T-helper 2 cell (primary cell): ENCODE measurements at regions not wholly inside any gene's neighbourhood (a gene's known extent, or its start where the extent isn't known, plus 50 kb on each side); places are given as distances from the start of the nearest gene placed in this dataset.

Source experiments
- DNase-seq, 5 experiments: peaks; one replicate each; pipeline versions ENCODE4 v3.0.0 to v3.0.0-alpha.2; 2012 to 2022

DNA sequence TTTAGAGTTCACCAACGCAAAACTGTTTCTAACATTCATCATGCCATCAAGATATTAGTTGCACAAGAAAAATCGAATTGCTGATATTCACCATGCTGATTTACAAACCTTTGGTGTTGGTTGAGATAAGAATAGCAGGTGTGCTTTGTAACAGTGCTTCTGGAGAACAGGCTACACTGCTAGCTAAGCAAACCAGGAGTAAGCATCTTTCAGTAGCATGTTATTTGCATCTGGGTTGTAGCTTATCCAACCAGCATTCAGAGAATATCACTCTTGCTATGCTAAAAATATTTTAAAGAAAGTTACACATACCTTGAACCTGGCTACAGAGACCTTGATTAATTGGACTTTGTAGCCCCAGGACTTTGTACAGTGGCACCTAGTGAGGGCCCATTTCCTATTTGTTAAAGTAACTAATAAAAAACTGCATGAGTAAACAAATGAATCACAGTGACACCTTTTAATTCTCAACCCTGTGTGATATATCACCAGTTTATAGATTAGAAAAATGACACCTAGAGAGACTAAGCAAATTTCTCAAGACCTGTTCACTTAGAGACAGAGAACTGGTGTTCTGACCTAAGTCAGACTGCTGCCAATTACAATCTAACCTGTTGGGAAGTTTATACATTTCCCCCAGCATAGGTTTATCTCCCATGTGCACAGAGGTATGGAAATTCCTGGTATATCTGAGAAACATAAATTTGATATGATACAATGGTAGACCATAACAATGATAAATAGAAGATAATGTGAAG lies 435.5 kb upstream of the TGFBR2 start:
- DNase-seq = no peak

DNA sequence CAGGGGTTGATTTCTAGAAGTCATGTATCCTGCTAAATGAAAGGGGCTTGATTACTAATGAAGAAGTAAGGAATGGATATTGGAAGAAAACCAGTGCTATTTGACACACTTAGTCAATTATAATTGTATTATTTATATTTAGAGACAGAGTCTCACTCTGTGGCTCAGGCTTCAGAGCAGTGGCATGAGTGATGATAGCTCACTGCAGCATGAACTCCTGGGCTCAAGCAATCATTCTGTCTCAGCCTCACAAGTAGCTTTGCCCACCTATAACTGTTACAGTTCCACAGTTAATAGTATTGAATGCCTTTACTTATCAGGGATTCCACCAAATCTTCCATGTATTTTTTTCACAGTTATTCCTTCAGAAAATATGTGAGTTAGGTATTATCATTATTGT lies 432.0 kb upstream of the TGFBR2 start:
- no peak for DNase-seq

DNA sequence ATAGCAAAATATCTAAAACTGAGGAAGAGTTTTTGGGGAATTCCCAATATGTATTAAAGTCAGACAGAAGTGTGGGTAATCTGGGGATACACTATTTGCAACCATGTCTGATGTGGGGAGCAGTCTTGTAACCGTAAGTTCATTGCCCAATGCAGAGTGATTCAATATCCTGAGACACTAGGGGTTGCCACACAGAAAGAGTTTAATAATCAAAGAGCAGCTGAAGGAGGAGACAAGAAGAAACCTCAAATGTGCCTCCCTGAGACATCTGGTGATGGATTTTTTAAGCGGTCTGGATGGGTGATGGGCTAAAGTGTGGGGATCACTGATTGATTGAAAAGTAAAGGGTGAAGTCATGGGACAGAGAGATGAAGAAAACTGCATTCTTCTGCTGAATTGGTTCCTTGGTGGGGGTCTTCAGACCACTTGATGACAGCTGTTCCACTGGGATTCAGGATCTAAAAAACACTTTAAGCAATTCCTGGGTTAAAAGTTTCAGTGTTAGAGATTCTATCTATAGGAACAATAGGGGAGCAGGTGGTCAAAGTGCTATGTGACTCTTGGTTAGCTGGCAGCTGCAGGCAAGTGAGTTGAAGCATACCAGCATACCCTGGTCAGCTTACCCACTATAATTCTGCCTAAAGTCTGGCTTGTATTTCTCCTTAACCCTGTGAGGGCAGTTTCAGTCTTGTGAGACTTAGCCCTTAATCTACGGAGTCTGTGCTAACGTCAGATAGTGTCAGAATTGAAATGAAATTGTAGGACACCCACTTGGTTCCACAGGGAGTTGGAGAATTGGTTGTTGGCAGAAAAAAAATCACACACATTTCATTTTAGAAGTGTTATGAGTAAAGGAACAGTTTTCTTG lies 425.9 kb upstream of the TGFBR2 start:
- no peak for DNase-seq

DNA sequence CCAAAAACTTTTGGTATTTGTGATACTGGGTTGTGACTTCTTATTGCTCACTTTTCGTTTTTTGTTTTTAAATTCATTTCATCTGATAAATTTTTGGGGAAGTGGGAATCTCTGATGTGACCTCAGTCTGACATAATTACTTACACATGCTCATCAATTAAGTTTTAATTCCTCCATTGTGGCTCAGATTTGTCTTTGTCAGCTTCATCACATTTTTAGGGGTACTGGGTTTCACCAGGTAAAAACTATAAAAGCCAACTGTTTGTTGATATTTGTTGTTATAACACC lies 425.3 kb upstream of the TGFBR2 start:
- DNase-seq = no peak

DNA sequence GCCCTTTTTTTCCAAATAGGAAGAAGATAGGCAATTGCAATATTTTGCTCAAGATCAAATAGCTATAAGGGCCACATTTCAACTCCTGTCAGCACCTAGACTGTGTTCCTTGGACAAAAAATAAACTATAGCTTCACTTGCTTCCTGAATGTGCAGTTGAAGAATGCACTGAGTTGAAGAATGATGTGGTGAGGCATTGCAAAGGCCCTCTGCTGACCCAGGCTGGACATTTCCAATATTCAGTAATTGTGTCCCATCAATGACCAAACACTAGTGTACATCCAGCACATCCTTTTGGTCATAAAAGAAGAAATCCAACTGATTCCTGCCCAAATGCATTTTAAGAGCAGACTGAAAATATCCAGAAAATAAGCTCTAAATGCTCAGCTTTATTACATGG lies 424.8 kb upstream of the TGFBR2 start:
- no peak for DNase-seq

DNA sequence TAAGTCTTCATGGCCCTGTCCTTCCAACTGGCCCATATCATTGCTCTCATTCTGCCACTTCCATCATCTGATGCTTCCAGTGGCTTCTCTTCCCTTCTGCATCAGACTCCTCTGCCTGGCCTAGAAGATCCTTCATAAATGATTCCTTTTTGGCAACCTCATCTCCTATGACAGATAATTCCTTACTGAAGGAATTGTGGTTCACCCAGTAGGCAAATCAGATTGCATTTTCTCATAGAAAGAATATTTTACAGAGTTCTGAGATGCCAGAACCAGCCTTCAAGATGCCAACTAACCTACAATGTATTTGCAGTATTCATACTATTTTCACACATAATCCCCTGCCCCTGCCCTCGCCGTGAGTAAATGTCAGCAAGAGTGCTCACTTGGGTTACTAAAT lies 423.0 kb upstream of the TGFBR2 start:
- no peak for DNase-seq

DNA sequence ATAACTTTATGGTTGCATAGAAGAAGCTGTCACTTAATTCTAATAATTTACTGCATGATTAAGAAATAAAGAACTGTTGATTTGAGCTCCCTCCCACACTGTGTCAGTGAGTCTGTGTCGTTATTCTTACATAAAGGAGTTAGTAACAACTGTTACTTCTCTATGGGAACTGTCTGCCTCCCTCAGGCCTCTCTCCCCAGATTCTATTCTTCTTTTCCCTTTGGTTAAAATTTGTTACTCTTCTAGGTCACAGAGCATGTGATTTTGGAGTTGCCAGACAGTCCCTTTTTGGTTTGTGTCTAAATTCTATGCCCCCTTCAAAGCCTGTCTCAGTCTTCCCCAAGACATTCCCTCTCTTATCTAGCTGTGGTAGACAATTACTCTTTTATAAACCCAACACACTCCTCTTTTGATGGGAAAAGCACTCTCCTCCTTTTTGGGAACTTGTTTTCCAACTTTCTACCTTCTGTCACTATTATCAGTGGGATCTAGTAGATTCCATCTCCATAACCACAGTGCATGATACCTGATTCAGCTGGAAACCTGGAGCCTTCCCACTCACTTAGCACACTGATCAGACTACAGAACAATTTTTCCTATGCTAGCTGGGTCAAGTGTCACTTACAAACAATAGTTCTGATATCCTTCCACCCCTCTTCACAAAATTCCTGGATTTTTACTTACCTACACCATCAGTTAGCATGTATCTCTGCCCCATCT lies 422.1 kb upstream of the TGFBR2 start:
- no peak for DNase-seq

DNA sequence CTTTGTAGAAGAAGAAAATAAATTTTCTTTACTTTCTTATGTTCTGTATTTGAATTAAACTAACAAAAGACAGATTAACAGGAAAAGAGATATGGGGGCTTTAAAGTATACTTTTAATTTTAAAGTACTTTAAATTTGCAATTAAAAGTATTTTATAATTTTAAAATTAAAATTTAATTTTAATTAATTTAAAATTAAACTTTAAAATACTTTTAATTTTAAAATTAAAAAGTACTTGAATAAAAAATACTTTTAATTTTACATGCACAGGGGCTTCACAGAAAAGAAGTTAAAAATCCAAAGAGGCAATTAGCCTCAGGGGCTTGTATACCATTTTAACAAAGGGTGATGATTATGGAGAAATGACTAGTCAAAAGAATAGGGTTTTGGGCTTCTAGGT lies 420.5 kb upstream of the TGFBR2 start:
- DNase-seq = no peak

DNA sequence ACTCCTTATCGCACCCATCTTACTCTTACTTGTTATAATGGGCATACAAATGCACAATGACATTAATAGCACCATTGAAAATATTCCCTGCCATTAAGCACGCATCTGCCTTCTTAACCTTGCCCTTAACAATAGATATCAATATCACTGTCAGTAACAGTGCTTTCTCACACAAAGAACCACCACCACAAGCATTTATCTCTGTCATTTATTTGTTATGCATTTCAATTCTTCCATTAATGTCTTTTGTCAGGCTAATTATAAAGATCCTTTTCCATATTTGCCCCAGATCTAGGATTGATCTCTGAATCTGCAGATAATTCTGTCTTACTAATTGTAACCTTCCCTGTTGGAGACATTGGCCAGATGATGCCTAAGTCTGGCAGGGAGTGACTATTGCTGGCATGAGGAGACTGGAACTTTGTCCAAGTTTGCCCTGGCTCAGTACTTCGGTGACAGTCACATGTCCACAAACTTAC lies 419.6 kb upstream of the TGFBR2 start:
- no peak for DNase-seq

DNA sequence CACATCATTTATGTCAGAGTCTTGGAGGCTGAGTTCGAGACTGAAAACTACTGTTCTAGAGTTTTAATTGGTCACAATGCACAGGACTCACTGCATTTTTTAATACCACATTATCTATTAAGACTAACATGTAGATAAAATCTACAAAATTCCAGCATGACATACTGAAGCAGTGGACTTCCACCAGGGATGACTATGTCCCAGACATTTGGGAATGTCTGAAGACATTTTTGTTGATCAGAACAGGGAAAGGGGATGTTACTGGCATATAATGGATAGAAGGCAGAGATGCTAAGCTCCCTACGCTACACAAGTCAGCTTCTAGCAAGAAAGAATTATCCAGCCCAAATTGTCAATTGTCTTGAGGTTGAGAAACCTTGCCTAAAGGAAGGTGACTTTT lies 419.0 kb upstream of the TGFBR2 start:
- DNase-seq = no peak

DNA sequence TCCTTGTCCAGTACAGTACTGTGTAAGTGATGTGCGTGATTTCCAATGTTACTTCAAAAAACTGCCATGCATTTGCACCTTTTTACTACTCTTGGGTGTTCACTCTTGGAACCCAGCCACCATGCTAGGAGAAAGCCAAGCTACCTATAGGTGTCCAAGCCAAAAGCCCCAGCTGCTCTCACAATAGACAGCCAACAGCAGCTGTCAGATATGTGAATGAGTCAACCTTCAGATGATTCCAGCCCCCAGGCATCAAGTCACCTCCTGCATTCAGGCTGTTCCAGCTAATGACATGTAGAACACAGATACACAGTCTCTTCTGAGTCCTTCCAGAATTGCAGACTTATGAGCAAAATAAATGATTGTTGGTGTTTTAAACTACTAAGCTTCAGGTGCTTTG lies 417.7 kb upstream of the TGFBR2 start:
- DNase-seq = no peak

DNA sequence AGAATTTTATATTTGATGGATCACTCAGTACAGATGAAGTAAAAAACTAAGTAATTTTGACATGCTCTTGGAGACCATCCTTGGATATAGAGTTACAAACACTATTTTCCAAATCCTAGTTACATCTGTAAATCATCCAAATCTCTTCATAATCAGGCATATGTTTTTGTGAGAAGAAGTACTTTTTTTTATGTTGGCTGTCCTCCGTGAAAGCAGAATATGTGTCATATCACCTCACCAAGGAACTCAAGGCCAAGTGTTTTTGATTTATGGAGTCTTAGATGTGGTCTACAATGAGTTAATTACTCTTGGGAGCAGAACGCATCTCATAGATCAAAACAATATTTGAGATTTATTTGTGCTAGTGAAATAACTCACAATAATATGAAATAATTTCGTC lies 416.5 kb upstream of the TGFBR2 start:
- no peak for DNase-seq

DNA sequence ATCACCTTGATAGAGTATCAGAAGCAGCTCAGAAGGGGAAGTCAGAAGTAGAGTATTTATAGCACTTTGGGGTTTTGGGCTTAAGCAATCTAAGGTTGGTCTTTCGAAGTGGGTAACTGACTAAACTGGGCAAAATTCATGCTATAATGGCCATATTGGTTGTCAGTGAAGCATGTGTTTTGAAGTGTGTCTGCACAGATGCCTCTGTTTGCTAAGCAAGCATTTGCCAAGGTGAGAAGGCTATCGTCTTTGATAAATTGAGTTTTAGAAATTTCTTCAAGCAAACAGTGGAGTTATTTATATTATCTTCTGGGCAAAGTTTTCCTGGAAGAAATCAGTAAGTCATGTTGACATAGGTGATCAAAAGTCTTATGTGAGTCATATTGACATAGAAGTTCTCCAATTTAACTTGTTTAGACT lies 412.8 kb upstream of the TGFBR2 start:
- no peak for DNase-seq

DNA sequence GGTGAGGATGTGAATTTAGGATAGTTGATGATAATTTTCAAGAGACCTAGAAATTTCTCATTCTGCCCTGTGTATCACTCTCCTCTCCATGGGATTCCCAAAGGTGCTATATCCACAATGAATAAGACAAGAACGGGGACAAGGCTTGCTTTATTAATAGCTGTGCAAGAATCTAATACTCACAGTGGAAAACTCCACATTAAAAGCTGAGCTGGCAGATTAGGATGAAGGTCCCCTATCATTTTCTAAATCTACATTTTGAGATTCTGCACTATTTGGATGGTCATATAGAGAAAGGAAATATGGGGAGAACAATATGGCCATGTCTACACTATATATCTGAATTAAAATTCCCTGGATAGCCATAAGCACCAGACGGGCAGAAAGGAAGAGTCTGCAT lies 411.0 kb upstream of the TGFBR2 start:
- no peak for DNase-seq

DNA sequence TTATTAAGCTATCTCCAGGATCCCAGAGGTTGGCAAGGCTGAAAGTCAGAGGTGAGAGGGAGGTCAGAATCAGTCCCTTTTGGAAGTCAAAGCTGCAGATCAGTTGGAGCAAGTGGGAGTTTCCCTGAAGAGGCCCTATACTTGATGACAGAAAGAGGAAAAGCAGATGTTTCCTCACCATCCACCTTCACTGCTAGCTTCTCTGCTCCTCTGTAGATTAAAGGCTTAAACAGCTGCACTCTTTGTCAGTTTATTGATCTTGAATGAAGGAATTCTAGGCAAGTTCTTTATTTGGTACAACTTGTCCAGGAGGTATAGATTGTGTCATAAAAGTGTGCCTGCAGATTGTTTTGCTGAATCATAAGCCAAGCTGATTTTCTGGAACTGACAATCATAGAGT lies 408.2 kb upstream of the TGFBR2 start:
- no peak for DNase-seq

DNA sequence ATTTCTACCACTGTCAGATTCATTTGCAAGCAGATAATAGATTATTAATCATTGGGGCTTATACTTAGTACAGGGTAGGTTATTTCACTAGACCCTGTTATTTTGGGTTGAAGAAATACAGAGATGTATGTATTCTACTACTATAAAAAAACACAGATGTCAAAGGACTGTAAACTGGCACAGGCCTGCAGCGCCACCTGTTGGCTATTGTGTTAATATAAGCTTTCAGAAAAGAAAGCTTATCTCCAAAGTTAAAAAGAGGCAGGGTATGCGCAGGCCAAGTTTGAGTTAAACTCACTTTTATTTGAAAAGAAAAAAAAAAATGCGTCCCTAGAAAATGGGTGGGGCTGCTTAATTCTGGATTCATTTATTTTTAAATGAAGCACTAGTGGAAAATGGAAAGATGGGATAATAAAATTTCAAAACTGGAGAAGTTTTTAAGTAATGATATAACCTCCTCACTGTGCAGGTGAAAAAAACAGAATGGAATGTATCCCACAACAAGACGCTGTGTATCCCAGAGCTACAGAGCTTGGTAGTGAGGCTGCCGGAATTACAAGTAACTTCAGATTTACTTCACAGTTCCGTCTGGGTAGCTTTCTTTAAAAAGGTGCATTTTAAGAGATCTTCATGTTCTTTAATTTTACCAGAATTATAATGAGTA lies 407.2 kb upstream of the TGFBR2 start:
- peak; percentile 7 to 50 (median 41) for DNase-seq

DNA sequence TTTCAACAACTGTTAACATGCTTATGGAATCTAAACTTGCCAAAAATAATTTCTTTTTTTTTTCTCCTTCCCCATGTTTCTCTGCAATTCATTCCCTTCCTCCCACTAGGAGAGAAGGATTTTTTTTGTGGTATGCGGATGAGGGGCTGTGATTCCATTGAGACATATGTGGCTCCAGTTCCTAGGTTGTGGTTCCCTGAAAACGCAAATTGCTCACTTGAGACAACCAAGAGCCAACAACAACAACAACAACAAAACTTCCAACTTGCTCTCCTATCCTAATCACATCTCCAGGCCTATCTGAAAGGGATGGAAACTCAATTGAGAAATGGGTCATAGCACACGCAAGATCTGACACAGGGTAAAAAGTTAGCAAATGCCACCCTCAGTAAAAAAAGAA lies 406.5 kb upstream of the TGFBR2 start:
- DNase-seq = no peak

DNA sequence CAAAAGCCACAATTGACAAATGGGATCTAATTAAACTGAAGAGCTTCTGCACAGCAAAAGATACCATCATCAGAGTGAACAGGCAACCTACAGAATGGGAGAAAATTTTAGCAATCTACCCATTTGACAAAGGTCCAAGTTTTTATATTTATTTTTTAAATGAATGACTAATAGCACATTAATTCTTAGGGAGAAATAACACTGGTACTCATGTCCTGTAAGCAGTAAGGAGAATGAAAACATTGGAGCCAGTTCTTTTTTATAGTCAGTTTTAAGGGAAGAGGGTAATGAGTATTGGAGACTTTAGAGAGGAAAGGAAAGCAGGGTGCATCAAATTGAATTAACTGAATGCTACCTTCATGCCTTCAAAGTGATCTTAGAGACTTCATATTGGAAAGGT lies 404.7 kb upstream of the TGFBR2 start:
- DNase-seq = no peak

DNA sequence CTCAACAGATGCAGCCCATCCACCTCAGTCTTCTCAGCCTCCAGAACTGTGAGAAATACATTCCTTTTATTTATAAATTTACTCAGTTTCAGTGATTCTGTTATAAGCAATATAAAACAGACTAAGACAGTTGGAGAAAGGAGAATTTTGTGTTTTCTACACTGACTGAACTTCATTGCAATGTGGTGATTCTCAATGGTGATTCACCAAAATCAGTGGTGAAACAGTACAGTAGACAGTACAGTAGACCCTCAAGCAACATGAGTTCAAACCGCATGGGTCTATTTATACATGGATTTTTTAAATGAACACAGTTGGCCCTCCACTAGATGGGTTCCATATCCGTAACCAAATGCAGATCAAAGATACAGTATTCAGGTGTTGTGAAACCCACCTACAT lies 403.1 kb upstream of the TGFBR2 start:
- DNase-seq = no peak

DNA sequence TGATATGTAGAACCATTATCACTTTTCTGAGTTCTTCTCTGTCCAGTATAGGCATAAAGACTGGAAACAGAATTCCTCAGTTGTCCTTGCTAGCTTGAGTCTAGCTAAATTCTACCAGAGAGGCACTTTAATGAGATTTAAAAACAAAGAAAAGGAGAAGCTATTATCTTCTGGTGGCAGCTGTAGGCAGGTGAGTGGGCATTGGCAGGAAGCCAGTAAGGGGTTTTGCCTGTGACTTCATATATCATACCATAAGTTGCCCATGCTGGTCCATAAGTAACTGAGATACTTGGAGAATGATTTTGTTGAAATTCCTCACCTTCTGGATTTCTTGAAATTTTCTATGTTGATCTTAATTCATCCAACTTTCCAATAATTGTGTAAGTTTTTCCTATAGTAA lies 402.3 kb upstream of the TGFBR2 start:
- no peak for DNase-seq

DNA sequence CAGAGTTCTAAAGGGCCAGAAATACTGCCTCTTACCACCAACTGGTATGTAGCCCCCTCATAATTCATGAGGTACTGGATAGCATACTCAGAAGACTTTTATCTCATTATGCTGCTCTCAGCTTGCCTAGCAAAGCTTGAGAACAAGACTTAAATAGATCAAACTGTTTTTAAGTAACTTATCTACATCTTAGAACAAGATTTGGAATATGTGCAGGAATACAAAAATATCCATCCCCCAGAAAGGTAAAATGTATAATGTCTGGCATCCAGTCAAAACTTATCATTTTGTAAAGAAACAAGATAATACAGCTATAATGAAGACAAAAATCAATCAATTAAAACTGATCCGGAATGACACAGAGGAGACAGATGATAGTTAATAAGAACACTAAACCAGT lies 400.4 kb upstream of the TGFBR2 start:
- DNase-seq = no peak

DNA sequence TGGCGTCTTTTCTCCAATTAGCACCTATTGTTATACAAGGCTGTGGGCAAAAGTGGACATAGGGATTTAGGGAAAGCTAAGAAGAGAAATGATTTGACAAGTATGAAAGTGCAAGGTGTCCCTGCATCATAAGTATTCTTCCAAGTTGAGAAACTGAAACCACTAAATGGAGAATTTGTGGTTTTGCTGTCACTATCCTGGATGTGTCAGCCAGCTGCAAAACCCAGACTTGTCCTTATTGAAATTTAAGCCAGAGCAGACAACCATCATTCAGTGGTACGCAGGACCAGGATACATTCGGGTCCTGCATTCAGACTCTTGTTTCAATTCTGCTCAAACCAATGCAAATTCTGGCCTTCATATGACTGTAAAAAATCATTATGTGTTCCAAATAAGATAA lies 384.8 kb upstream of the TGFBR2 start:
- peak in 1 of 5 experiments; percentile 4 for DNase-seq

DNA sequence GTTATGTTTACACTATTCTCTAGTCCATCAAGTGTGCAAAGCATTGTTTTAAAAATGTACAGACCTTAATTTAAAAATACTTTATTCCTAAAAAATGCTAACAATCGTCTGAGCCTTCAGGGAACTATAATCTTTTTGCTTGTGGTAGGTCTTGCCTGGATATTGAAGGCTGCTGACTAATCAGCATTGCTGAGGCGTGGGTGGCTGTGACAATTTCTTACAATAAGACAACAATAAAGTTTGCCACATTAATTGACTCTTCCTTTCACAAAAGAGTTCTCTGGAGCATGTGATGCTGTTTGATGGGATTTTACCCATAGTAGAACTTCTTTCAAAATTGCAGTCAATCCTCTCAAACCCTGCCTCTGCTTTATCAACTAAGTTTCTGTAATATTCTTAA lies 384.0 kb upstream of the TGFBR2 start:
- DNase-seq = no peak
